HepG2 (cell line): ENCODE measurements at regions not wholly inside any gene's neighbourhood (a gene's known extent, or its start where the extent isn't known, plus 50 kb on each side); places are given as distances from the start of the nearest gene placed in this dataset.

Experiments used
- CEBPG ChIP-seq: IDR thresholded peaks from 2 replicates; pipeline ENCODE4 v1.6.1; 2016
- HMGA1 ChIP-seq: sonication (generic); formaldehyde crosslinking; conservative IDR thresholded peaks from 2 replicates; pipeline ENCODE4 v1.4.0; 2020; ENCODE audit warnings: missing genetic modification reagents
- MBNL3 ChIP-seq: fragments of 250-450 bp; sonication (Bioruptor Pico); conservative IDR thresholded peaks from 2 replicates; pipeline ENCODE4 v1.8.0; 2022; ENCODE audit warnings: mild to moderate bottlenecking, inconsistent platforms
- POGZ ChIP-seq: sonication (generic); formaldehyde crosslinking; IDR thresholded peaks from 2 replicates; pipeline ENCODE4 v1.4.0; 2020; ENCODE audit warnings: mild to moderate bottlenecking, missing genetic modification reagents
- POLR2AphosphoS5 ChIP-seq: IDR thresholded peaks from 2 replicates; pipeline ENCODE4 v1.6.1; 2012; ENCODE audit warnings: low read depth, low read length
- RXRA ChIP-seq: sonication (generic); formaldehyde crosslinking; IDR thresholded peaks from 2 replicates; pipeline ENCODE4 v1.5.1; 2020; ENCODE audit warnings: missing genetic modification reagents
- STAG1 ChIP-seq: sonication (generic); formaldehyde crosslinking; IDR thresholded peaks from 2 replicates; pipeline ENCODE4 v1.4.0; 2020; ENCODE audit warnings: missing genetic modification reagents
- ZNF12 ChIP-seq: sonication (generic); formaldehyde crosslinking; IDR thresholded peaks from 2 replicates; pipeline ENCODE4 v1.5.0; 2020; ENCODE audit warnings: missing genetic modification reagents
- ZNF274 ChIP-seq: sonication (generic); formaldehyde crosslinking; IDR thresholded peaks from 2 replicates; pipeline ENCODE4 v1.5.1; 2020; ENCODE audit warnings: mild to moderate bottlenecking, missing genetic modification reagents
- ZNF296 ChIP-seq: sonication (generic); formaldehyde crosslinking; conservative IDR thresholded peaks from 2 replicates; pipeline ENCODE4 v1.5.0; 2020; ENCODE audit warnings: mild to moderate bottlenecking, missing genetic modification reagents
- ZNF331 ChIP-seq: sonication (generic); formaldehyde crosslinking; IDR thresholded peaks from 2 replicates; pipeline ENCODE4 v1.4.0; 2020; ENCODE audit warnings: missing genetic modification reagents
- ZNF343 ChIP-seq: sonication (generic); formaldehyde crosslinking; IDR thresholded peaks from 2 replicates; pipeline ENCODE4 v1.4.0; 2020; ENCODE audit warnings: mild to moderate bottlenecking, missing genetic modification reagents
- ZNF572 ChIP-seq: sonication (generic); formaldehyde crosslinking; IDR thresholded peaks from 2 replicates; pipeline ENCODE4 v1.5.1; 2020; ENCODE audit warnings: mild to moderate bottlenecking, missing genetic modification reagents
- ZNF607 ChIP-seq: sonication (generic); formaldehyde crosslinking; IDR thresholded peaks from 2 replicates; pipeline ENCODE4 v1.5.1; 2020; ENCODE audit warnings: missing genetic modification reagents, mild to moderate bottlenecking, borderline replicate concordance
- TF ChIP-seq, protein P1 (sequence below), 2 experiments: sonication (generic) in 1 of 2; formaldehyde crosslinking in 1 of 2; IDR thresholded peaks; 2 replicates each; pipeline versions ENCODE4 v1.4.0 to v1.6.1; 2018 to 2020; ENCODE audit warnings: missing genetic modification reagents in 2 of 2, borderline replicate concordance in 1 of 2, low read depth in 1 of 2, mild to moderate bottlenecking in 1 of 2, missing biosample characterization in 1 of 2
- TF ChIP-seq, protein P2 (sequence below): sonication (generic); formaldehyde crosslinking; IDR thresholded peaks from 2 replicates; pipeline ENCODE4 v1.5.1; 2020; ENCODE audit warnings: missing genetic modification reagents, mild to moderate bottlenecking, borderline replicate concordance
- TF ChIP-seq, protein P3 (sequence below): IDR thresholded peaks from 2 replicates; pipeline ENCODE4 v1.6.1; 2018; ENCODE audit warnings: missing genetic modification reagents, mild to moderate bottlenecking, missing compliant biosample characterization
- TF ChIP-seq, protein P4 (sequence below): fragments of 450-650 bp; IDR thresholded peaks from 2 replicates; pipeline ENCODE4 v1.6.1; 2017
- TF ChIP-seq, protein P5 (sequence below): IDR thresholded peaks from 2 replicates; pipeline ENCODE4 v1.6.1; 2016
- TF ChIP-seq, protein P6 (sequence below): sonication (generic); formaldehyde crosslinking; IDR thresholded peaks from 2 replicates; pipeline ENCODE4 v1.5.0; 2020; ENCODE audit warnings: mild to moderate bottlenecking, missing genetic modification reagents, moderate library complexity
- TF ChIP-seq, protein P7 (sequence below): sonication (generic); formaldehyde crosslinking; IDR thresholded peaks from 2 replicates; pipeline ENCODE4 v1.4.0; 2020; ENCODE audit warnings: mild to moderate bottlenecking, missing genetic modification reagents

DNA sequence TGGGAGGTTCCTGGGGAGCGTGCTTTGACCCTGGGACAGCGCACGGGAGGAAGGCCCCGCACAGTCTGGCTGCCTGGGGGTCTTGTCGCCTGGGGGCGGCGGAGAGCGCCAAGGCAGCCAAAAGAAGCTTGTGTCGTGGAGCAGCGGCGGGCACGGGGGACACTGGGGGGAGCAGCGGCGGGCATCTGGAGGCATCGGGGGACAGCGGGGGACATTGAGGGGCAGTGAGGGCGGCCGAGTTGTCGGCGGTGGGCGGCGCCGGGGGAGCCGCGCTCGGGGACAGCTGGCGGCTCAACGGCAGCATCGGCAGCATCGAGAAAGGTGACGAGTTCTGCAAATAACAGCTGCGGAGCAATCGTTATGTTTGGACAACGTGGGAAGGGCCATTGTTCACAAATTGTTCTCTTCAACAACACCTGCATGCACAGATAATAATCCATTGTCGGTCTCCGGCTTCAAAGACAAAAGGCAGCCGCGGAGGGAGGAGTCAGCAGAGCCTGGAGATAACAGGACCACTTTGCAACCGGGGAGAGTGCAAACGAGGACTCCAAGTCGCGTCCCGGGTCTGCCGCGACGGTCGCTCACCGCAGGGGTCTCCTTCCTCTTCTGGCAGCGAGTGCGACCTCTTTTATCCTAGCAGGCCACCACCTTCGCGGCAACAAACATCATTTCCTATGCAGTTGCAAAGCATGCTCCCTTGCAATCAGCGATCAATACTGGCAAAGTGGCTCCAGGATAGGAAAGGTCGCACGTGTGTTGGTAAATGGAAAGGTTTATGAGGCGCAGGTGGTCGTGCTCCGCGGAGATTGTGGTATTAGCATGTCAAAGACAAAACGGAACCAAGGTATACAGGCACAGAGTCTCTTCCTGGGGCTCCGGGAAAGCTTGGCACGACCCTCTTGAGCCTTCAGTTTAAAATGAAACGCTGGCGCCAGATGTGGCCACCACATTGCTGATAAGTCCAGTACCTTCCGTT, 132.3 kb upstream of the DLX2 start (continued):
- TF ChIP-seq, protein P1, sequence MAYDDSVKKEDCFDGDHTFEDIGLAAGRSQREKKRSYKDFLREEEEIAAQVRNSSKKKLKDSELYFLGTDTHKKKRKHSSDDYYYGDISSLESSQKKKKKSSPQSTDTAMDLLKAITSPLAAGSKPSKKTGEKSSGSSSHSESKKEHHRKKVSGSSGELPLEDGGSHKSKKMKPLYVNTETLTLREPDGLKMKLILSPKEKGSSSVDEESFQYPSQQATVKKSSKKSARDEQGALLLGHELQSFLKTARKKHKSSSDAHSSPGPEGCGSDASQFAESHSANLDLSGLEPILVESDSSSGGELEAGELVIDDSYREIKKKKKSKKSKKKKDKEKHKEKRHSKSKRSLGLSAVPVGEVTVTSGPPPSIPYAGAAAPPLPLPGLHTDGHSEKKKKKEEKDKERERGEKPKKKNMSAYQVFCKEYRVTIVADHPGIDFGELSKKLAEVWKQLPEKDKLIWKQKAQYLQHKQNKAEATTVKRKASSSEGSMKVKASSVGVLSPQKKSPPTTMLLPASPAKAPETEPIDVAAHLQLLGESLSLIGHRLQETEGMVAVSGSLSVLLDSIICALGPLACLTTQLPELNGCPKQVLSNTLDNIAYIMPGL (CRISPR knock-in tag; IDR thresholded peaks at IDR 0.05; ENCODE audit: borderline replicate concordance in 1 of 2, low read depth in 1 of 2) = no peak
- TF ChIP-seq RXRA (CRISPR knock-in tag) = peak; percentile 60; the same call in 1 of the 2 replicates
- TF ChIP-seq CEBPG (CRISPR knock-in tag) = no peak
- peak; percentile 30 for TF ChIP-seq STAG1 (CRISPR knock-in tag)
- no peak for TF ChIP-seq ZNF296 (CRISPR knock-in tag)
- TF ChIP-seq ZNF274 (CRISPR knock-in tag) = no peak
- TF ChIP-seq HMGA1 (CRISPR knock-in tag) = no peak
- TF ChIP-seq MBNL3 (CRISPR knock-in tag) = no peak
- TF ChIP-seq, protein P2, sequence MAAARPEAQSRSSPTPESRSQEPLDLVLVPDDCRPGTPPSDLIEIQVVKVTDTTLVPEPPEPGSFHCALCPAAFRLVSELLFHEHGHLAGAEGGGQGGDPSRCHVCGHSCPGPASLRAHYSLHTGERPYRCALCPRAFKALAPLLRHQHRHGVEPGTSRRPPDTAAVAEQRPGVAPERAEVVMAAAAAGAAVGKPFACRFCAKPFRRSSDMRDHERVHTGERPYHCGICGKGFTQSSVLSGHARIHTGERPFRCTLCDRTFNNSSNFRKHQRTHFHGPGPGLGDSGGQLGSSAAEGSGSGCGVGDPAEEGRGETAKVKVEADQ = no peak
- TF ChIP-seq, protein P3, sequence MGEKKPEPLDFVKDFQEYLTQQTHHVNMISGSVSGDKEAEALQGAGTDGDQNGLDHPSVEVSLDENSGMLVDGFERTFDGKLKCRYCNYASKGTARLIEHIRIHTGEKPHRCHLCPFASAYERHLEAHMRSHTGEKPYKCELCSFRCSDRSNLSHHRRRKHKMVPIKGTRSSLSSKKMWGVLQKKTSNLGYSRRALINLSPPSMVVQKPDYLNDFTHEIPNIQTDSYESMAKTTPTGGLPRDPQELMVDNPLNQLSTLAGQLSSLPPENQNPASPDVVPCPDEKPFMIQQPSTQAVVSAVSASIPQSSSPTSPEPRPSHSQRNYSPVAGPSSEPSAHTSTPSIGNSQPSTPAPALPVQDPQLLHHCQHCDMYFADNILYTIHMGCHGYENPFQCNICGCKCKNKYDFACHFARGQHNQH (CRISPR knock-in tag) = no peak
- no peak for TF ChIP-seq ZNF12 (CRISPR knock-in tag)
- TF ChIP-seq, protein P4, sequence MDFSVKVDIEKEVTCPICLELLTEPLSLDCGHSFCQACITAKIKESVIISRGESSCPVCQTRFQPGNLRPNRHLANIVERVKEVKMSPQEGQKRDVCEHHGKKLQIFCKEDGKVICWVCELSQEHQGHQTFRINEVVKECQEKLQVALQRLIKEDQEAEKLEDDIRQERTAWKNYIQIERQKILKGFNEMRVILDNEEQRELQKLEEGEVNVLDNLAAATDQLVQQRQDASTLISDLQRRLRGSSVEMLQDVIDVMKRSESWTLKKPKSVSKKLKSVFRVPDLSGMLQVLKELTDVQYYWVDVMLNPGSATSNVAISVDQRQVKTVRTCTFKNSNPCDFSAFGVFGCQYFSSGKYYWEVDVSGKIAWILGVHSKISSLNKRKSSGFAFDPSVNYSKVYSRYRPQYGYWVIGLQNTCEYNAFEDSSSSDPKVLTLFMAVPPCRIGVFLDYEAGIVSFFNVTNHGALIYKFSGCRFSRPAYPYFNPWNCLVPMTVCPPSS = no peak
- TF ChIP-seq, protein P5, sequence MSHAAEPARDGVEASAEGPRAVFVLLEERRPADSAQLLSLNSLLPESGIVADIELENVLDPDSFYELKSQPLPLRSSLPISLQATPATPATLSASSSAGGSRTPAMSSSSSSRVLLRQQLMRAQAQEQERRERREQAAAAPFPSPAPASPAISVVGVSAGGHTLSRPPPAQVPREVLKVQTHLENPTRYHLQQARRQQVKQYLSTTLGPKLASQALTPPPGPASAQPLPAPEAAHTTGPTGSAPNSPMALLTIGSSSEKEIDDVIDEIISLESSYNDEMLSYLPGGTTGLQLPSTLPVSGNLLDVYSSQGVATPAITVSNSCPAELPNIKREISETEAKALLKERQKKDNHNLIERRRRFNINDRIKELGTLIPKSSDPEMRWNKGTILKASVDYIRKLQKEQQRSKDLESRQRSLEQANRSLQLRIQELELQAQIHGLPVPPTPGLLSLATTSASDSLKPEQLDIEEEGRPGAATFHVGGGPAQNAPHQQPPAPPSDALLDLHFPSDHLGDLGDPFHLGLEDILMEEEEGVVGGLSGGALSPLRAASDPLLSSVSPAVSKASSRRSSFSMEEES (CRISPR knock-in tag) = no peak
- no peak for TF ChIP-seq POLR2AphosphoS5
- TF ChIP-seq ZNF607 (CRISPR knock-in tag) = no peak
- peak; percentile 20; the same call in 1 of the 2 replicates for TF ChIP-seq POGZ (CRISPR knock-in tag)
- TF ChIP-seq, protein P6, sequence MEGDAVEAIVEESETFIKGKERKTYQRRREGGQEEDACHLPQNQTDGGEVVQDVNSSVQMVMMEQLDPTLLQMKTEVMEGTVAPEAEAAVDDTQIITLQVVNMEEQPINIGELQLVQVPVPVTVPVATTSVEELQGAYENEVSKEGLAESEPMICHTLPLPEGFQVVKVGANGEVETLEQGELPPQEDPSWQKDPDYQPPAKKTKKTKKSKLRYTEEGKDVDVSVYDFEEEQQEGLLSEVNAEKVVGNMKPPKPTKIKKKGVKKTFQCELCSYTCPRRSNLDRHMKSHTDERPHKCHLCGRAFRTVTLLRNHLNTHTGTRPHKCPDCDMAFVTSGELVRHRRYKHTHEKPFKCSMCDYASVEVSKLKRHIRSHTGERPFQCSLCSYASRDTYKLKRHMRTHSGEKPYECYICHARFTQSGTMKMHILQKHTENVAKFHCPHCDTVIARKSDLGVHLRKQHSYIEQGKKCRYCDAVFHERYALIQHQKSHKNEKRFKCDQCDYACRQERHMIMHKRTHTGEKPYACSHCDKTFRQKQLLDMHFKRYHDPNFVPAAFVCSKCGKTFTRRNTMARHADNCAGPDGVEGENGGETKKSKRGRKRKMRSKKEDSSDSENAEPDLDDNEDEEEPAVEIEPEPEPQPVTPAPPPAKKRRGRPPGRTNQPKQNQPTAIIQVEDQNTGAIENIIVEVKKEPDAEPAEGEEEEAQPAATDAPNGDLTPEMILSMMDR = peak; percentile 49
- TF ChIP-seq, protein P7, sequence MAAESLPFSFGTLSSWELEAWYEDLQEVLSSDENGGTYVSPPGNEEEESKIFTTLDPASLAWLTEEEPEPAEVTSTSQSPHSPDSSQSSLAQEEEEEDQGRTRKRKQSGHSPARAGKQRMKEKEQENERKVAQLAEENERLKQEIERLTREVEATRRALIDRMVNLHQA (CRISPR knock-in tag) = no peak
- TF ChIP-seq ZNF331 (CRISPR knock-in tag) = no peak
- TF ChIP-seq ZNF343 (CRISPR knock-in tag) = no peak
- TF ChIP-seq ZNF572 (CRISPR knock-in tag) = no peak
